Gastroesophageal sphincter (tissue), 2 donors: ENCODE measurements at regions not wholly inside any gene's neighbourhood (a gene's known extent, or its start where the extent isn't known, plus 50 kb on each side); places are given as distances from the start of the nearest gene placed in this dataset.

ENCODE experiments used
- EP300 ChIP-seq: sonication (generic); formaldehyde crosslinking; IDR thresholded peaks from one replicate; pipeline ENCODE4 v1.6.1; 2017; ENCODE audit warnings: antibody characterized with exemption, mild to moderate bottlenecking
- POLR2A ChIP-seq, 2 donors: fragments of 450-650 bp; IDR thresholded peaks; one replicate each; pipeline ENCODE4 v1.6.1; 2017; ENCODE audit warnings: antibody characterized with exemption in 2 of 2, mild to moderate bottlenecking in 2 of 2, moderate library complexity in 1 of 2

- no peak for TF ChIP-seq POLR2A (IDR thresholded peaks at IDR 0.05)
- TF ChIP-seq EP300, result no peak
Measured at GRCh38 chr5:124212934-124213333, 533.5 kb downstream of the ZNF608 start.
